Dermis blood vessel endothelial cell (primary cell): ENCODE measurements at regions not wholly inside any gene's neighbourhood (a gene's known extent, or its start where the extent isn't known, plus 50 kb on each side); places are given as distances from the start of the nearest gene placed in this dataset.
"Not testable (repeated sequence)": the region's sequence is repeated elsewhere in the genome, so short reads cannot be mapped to it uniquely, and the experiment has no call there.

ENCODE experiments used
- DNase-seq: peaks from one replicate; pipeline ENCODE4 v3.0.0; 2010

- no peak for DNase-seq
These were observed 158.6 kb downstream of the C4orf33 start for GRCh38 chr4:129254526-129254925.

GRCh38 chr4:129261584-129261983, 165.6 kb downstream of the C4orf33 start:
- no peak for DNase-seq

GRCh38 chr4:129264008-129264657, 168.2 kb downstream of the C4orf33 start:
- DNase-seq = no peak

- no peak for DNase-seq
These were observed 182.9 kb downstream of the C4orf33 start for GRCh38 chr4:129278868-129279267.

GRCh38 chr4:129282293-129282692, 186.3 kb downstream of the C4orf33 start:
- no peak for DNase-seq

GRCh38 chr4:129292194-129292593, 196.2 kb downstream of the C4orf33 start:
- DNase-seq = not testable (repeated sequence)

GRCh38 chr4:129314781-129315180, 218.8 kb downstream of the C4orf33 start:
- DNase-seq = no peak

GRCh38 chr4:129322920-129323319, 227.0 kb downstream of the C4orf33 start:
- no peak for DNase-seq

GRCh38 chr4:129323658-129324057, 227.7 kb downstream of the C4orf33 start:
- no peak for DNase-seq

GRCh38 chr4:129326571-129327460, 230.9 kb downstream of the C4orf33 start:
- no peak for DNase-seq

GRCh38 chr4:129327637-129328036, 231.7 kb downstream of the C4orf33 start:
- DNase-seq = no peak

GRCh38 chr4:129328162-129328561, 232.2 kb downstream of the C4orf33 start:
- no peak for DNase-seq

GRCh38 chr4:129334136-129334535, 238.2 kb downstream of the C4orf33 start:
- no peak for DNase-seq

- DNase-seq = no peak
These were observed 239.3 kb downstream of the C4orf33 start for GRCh38 chr4:129335276-129335675.

- no peak for DNase-seq
These were observed 239.9 kb downstream of the C4orf33 start for GRCh38 chr4:129335818-129336217.

GRCh38 chr4:129336457-129337227, 240.7 kb downstream of the C4orf33 start:
- no peak for DNase-seq

GRCh38 chr4:129337228-129337620, 241.3 kb downstream of the C4orf33 start:
- DNase-seq = no peak

- peak; percentile 9 for DNase-seq
These were observed 247.0 kb downstream of the C4orf33 start for GRCh38 chr4:129342819-129343408.

- peak; percentile 58 for DNase-seq
These were observed 248.1 kb downstream of the C4orf33 start for GRCh38 chr4:129344058-129344457.

- no peak for DNase-seq
These were observed 249.7 kb downstream of the C4orf33 start for GRCh38 chr4:129345609-129346008.

- no peak for DNase-seq
These were observed 250.1 kb downstream of the C4orf33 start for GRCh38 chr4:129346036-129346435.

GRCh38 chr4:129346734-129347133, 250.8 kb downstream of the C4orf33 start:
- DNase-seq = no peak
